D721Med (cell line): ENCODE measurements at regions not wholly inside any gene's neighbourhood (a gene's known extent, or its start where the extent isn't known, plus 50 kb on each side); places are given as distances from the start of the nearest gene placed in this dataset.

Experiments used
- DNase-seq: peaks from one replicate; pipeline ENCODE4 v3.0.0; 2011; ENCODE audit warnings: low spot score; ENCODE audit not compliant: insufficient read length
- FAIRE-seq: peaks from 2 replicates; lab custom pipeline; 2011; peaks lifted over from hg19 to GRCh38; lab: Jason Lieb, UNC
- CTCF ChIP-seq: IDR thresholded peaks from 2 replicates; pipeline ENCODE4 v1.5.1; 2012; ENCODE audit warnings: mild to moderate bottlenecking, control low read depth; ENCODE audit not compliant: insufficient read depth; ENCODE audit errors: missing control alignments

GRCh38 chr2:163863073-163863472 lies 127.3 kb upstream of the FIGN start:
- no peak for TF ChIP-seq CTCF
- DNase-seq (no peak), FAIRE-seq (no peak)

GRCh38 chr2:163859951-163860350 lies 124.1 kb upstream of the FIGN start:
- TF ChIP-seq CTCF, result no peak
- DNase-seq (no peak), FAIRE-seq (no peak)

GRCh38 chr2:163856941-163857340 lies 121.1 kb upstream of the FIGN start:
- no peak for DNase-seq
- TF ChIP-seq CTCF, result no peak
- FAIRE-seq, result no peak

- FAIRE-seq (no peak), DNase-seq (no peak)
- no peak for TF ChIP-seq CTCF
These were observed 116.8 kb upstream of the FIGN start for GRCh38 chr2:163852616-163853015.

- TF ChIP-seq CTCF, result no peak
- no peak for FAIRE-seq
- no peak for DNase-seq
These were observed 114.1 kb upstream of the FIGN start for GRCh38 chr2:163849756-163850435.

- no peak for DNase-seq
- no peak for FAIRE-seq
- TF ChIP-seq CTCF, result no peak
These were observed 103.1 kb upstream of the FIGN start for GRCh38 chr2:163838890-163839289.

- no peak for FAIRE-seq
- no peak for DNase-seq
- no peak for TF ChIP-seq CTCF
These were observed 100.4 kb upstream of the FIGN start for GRCh38 chr2:163836167-163836566.
